Tibial nerve (tissue), 4 donors: ENCODE measurements at regions not wholly inside any gene's neighbourhood (a gene's known extent, or its start where the extent isn't known, plus 50 kb on each side); places are given as distances from the start of the nearest gene placed in this dataset.

ENCODE experiments used
- DNase-seq, 2 donors: peaks; one replicate each; pipeline ENCODE4 v3.0.0-alpha.2; 2019; ENCODE audit warnings: low spot score in 2 of 2
- H3K27ac ChIP-seq, 4 donors: fragments of 200-600 bp; sonication (generic) in 3 of 4; one replicate each; pipeline ENCODE4 v1.5.1; 2017 to 2019; ENCODE audit warnings: mild to moderate bottlenecking in 1 of 4
- H3K27me3 ChIP-seq, 2 donors: fragments of 200-600 bp; sonication (generic) in 1 of 2; one replicate each; pipeline versions ENCODE4 v1.5.1 to v1.6.0; 2017 to 2019
- H3K36me3 ChIP-seq, 3 donors: fragments of 200-600 bp; sonication (generic); one replicate each; pipeline ENCODE4 v1.5.1; 2018 to 2019
- H3K4me1 ChIP-seq, 4 donors: fragments of 200-600 bp; sonication (generic) in 3 of 4; one replicate each; pipeline ENCODE4 v1.5.1; 2017 to 2019
- H3K4me3 ChIP-seq, 4 donors: fragments of 200-600 bp; sonication (generic) in 3 of 4; one replicate each; pipeline ENCODE4 v1.5.1; 2017 to 2019; ENCODE audit warnings: mild to moderate bottlenecking in 1 of 4, moderate library complexity in 1 of 4
- H3K9me3 ChIP-seq, 4 donors: fragments of 200-600 bp; sonication (generic) in 3 of 4; one replicate each; pipeline ENCODE4 v1.5.1; 2017 to 2019
- EP300 ChIP-seq, 2 donors: sonication (generic); formaldehyde crosslinking; IDR thresholded peaks; one replicate each; pipeline ENCODE4 v1.6.1; 2017; ENCODE audit warnings: antibody characterized with exemption in 2 of 2, mild to moderate bottlenecking in 1 of 2
- POLR2A ChIP-seq, 2 donors: fragments of 450-650 bp; IDR thresholded peaks; one replicate each; pipeline ENCODE4 v1.6.1; 2017; ENCODE audit warnings: antibody characterized with exemption in 2 of 2, mild to moderate bottlenecking in 2 of 2, moderate library complexity in 2 of 2
- WGBS, 2 donors: methylation state at CpG; one replicate each; pipeline ENCODE4 v1.1.5; 2018; 5-methylcytosine and 5-hydroxymethylcytosine counted together
- TF ChIP-seq, protein P1 (sequence below), 5 experiments: fragments of 200-600 bp in 3 of 5; fragments of 450-650 bp in 2 of 5; sonication (generic) in 3 of 5; IDR thresholded peaks; one replicate each; pipeline ENCODE4 v1.5.1; 2016 to 2019; ENCODE audit warnings: antibody characterized with exemption in 5 of 5, mild to moderate bottlenecking in 3 of 5, moderate library complexity in 2 of 5

DNA sequence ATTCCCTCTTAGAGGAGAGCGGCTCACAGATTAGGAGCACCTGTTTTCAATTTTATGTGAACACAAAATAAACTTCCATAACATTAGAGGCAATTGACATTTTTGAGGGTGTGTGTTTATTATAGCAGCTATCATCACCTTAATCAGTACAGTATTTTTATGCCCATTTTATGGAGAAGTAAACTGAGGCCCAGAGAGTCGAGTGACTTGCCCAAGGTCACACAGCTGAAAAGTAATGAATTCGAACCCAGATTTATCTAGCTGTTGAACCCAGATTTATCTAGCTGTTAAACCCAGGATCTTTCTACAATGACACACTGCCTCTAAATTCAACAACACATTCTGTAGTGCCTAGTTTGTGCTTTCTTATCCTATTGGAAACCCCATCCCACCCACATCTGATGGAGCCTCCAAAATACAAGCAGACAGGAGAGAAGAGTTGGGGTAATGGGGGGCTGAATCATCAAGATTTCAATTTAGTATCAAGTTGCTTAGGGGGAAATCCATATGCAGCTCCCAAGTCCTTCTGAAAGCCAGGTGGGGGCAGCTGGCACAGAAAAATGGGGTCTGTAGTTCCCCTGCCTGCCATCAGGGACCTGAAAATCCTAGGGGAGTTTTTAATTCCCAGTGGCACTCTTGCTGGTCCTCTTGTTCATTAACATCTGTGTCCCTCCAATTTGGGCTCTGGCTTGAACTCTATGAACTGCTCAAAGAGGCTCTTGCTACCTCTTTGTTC, 50.4 kb upstream of the TRA2B start:
- H3K36me3 ChIP-seq = no peaks in the 10 kb centered on the region
- H3K4me1 ChIP-seq = peaks cover 0 to 30% (median 2%) of the 10 kb centered on the region in 4 donors
- TF ChIP-seq, protein P1, sequence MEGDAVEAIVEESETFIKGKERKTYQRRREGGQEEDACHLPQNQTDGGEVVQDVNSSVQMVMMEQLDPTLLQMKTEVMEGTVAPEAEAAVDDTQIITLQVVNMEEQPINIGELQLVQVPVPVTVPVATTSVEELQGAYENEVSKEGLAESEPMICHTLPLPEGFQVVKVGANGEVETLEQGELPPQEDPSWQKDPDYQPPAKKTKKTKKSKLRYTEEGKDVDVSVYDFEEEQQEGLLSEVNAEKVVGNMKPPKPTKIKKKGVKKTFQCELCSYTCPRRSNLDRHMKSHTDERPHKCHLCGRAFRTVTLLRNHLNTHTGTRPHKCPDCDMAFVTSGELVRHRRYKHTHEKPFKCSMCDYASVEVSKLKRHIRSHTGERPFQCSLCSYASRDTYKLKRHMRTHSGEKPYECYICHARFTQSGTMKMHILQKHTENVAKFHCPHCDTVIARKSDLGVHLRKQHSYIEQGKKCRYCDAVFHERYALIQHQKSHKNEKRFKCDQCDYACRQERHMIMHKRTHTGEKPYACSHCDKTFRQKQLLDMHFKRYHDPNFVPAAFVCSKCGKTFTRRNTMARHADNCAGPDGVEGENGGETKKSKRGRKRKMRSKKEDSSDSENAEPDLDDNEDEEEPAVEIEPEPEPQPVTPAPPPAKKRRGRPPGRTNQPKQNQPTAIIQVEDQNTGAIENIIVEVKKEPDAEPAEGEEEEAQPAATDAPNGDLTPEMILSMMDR (IDR thresholded peaks at IDR 0.05) = no peak
- TF ChIP-seq POLR2A (IDR thresholded peaks at IDR 0.05) (no peak), EP300 (IDR thresholded peaks at IDR 0.05) (no peak)
- no peak overlapping the region for H3K27ac ChIP-seq
- no peaks in the 10 kb centered on the region for H3K27me3 ChIP-seq
- H3K4me3 ChIP-seq = no peak overlapping the region
- WGBS, 2 donors = 87 to 93% methylated on average over 3 of the region's 3 CpGs
- H3K9me3 ChIP-seq = no peaks in the 10 kb centered on the region
- DNase-seq = no peak
